IMR-90 (cell line): ENCODE measurements at regions not wholly inside any gene's neighbourhood (a gene's known extent, or its start where the extent isn't known, plus 50 kb on each side); places are given as distances from the start of the nearest gene placed in this dataset.

Experiments
- ATAC-seq: fragments of 200-7000 bp; cut with Tn5 transposase; 2 replicates; pipeline ENCODE4 v1.9.1; 2020; ENCODE audit warnings: low read depth, mild to moderate bottlenecking, moderate library complexity
- BruUV-seq: library from RNA; stranded (reverse); fragments of 400-500 nt; replicated peaks from 2 replicates; lab custom pipeline; 2021; lab: Mats Ljungman, UMichigan
- CTCF ChIA-PET: fragments of 300-600 bp; formaldehyde crosslinking; extraction: SDS; loops from one replicate; lab custom pipeline; 2021; ENCODE audit warnings: antibody characterized with exemption; lab: Yijun Ruan, JAX
- POLR2A ChIA-PET: fragments of 300-600 bp; sonication (Branson Sonifier 250); formaldehyde crosslinking; loops from one replicate; lab custom pipeline; 2022; ENCODE audit warnings: antibody characterized with exemption; ENCODE audit not compliant: unreplicated experiment; lab: Charles Lee
- DNase-seq: peaks from one replicate; pipeline ENCODE4 v3.0.0; 2013
- H2AFZ ChIP-seq: replicated peaks from 2 replicates; pipeline ENCODE3; 2013; ENCODE audit warnings: low read length, mild to moderate bottlenecking; ENCODE audit not compliant: poor library complexity
- H2AK5ac ChIP-seq: 2 replicates; pipeline ENCODE4 v1.6.1; 2013; ENCODE audit warnings: low read depth, low read length, inconsistent platforms
- H2AK9ac ChIP-seq: replicated peaks from 2 replicates; pipeline ENCODE3; 2013; ENCODE audit warnings: mild to moderate bottlenecking, low read depth, low read length, moderate library complexity; ENCODE audit not compliant: poor library complexity
- H2BK120ac ChIP-seq: 2 replicates; pipeline ENCODE4 v1.6.1; 2013; ENCODE audit warnings: low read depth, low read length, inconsistent platforms
- H2BK15ac ChIP-seq: 3 replicates; pipeline ENCODE4 v1.6.1; 2013; ENCODE audit warnings: low read depth, low read length, inconsistent platforms
- H2BK20ac ChIP-seq: 2 replicates; pipeline ENCODE4 v1.6.1; 2013; ENCODE audit warnings: low read depth, mild to moderate bottlenecking, inconsistent platforms, low read length, moderate library complexity
- H2BK5ac ChIP-seq: 2 replicates; pipeline ENCODE4 v1.6.1; 2013; ENCODE audit warnings: mild to moderate bottlenecking, low read depth, low read length, inconsistent platforms; ENCODE audit not compliant: poor library complexity, severe bottlenecking
- H3K14ac ChIP-seq: replicated peaks from 2 replicates; pipeline ENCODE4 v1.6.1; 2013; ENCODE audit warnings: low read depth, low read length, inconsistent platforms
- H3K18ac ChIP-seq: 2 replicates; pipeline ENCODE4 v1.6.1; 2013; ENCODE audit warnings: low read depth, low read length, control low read depth
- H3K23ac ChIP-seq: 2 replicates; pipeline ENCODE4 v1.6.1; 2013; ENCODE audit warnings: low read depth, low read length, inconsistent platforms
- H3K27ac ChIP-seq: 2 replicates; pipeline ENCODE4 v1.5.1; 2013; ENCODE audit warnings: mild to moderate bottlenecking, control low read depth, low read length; ENCODE audit not compliant: insufficient read depth
- H3K27me3 ChIP-seq: 2 replicates; pipeline ENCODE4 v1.6.1; 2013; ENCODE audit warnings: low read length; ENCODE audit not compliant: control insufficient read depth, insufficient read depth
- H3K36me3 ChIP-seq: 2 replicates; pipeline ENCODE4 v1.6.1; 2013; ENCODE audit warnings: low read length, mixed read lengths; ENCODE audit not compliant: control insufficient read depth, insufficient read depth
- H3K4ac ChIP-seq: 2 replicates; pipeline ENCODE4 v1.6.1; 2013; ENCODE audit warnings: low read depth, low read length, inconsistent platforms
- H3K4me1 ChIP-seq: 2 replicates; pipeline ENCODE4 v1.6.1; 2013; ENCODE audit warnings: low read length, mixed read lengths; ENCODE audit not compliant: control insufficient read depth, insufficient read depth
- H3K4me2 ChIP-seq: 2 replicates; pipeline ENCODE4 v1.6.1; 2013; ENCODE audit warnings: low read depth, mild to moderate bottlenecking, control low read depth, low read length, moderate library complexity
- H3K4me3 ChIP-seq: 2 replicates; pipeline ENCODE4 v1.5.1; 2013; ENCODE audit warnings: low read depth, mild to moderate bottlenecking, control low read depth, low read length, moderate library complexity; ENCODE audit not compliant: insufficient read depth
- H3K56ac ChIP-seq: 2 replicates; pipeline ENCODE4 v1.6.1; 2013; ENCODE audit warnings: low read length, inconsistent platforms; ENCODE audit not compliant: insufficient read depth; ENCODE audit errors: extremely low read depth
- H3K79me1 ChIP-seq, 2 experiments: 2 replicates each; pipeline ENCODE4 v1.6.1; 2013; ENCODE audit warnings: low read length in 2 of 2, inconsistent platforms in 1 of 2, low read depth in 1 of 2
- H3K9ac ChIP-seq: 2 replicates; pipeline ENCODE4 v1.6.1; 2013; ENCODE audit warnings: low read depth, low read length, control low read depth
- H3K9me1 ChIP-seq: 2 replicates; pipeline ENCODE4 v1.6.1; 2013; ENCODE audit warnings: low read length, inconsistent platforms; ENCODE audit not compliant: insufficient read depth
- H3K9me3 ChIP-seq: 2 replicates; pipeline ENCODE4 v1.6.1; 2013; ENCODE audit warnings: low read length; ENCODE audit not compliant: control insufficient read depth, insufficient read depth
- H4K20me1 ChIP-seq: 2 replicates; pipeline ENCODE4 v1.6.1; 2013; ENCODE audit warnings: low read length, inconsistent platforms; ENCODE audit not compliant: insufficient read depth
- H4K5ac ChIP-seq: 2 replicates; pipeline ENCODE4 v1.6.1; 2013; ENCODE audit warnings: mild to moderate bottlenecking, low read depth, low read length, control low read depth
- H4K8ac ChIP-seq, 2 experiments: 2 replicates each; pipeline ENCODE4 v1.6.1; 2013; ENCODE audit warnings: low read depth in 2 of 2, low read length in 2 of 2, control low read depth in 1 of 2, inconsistent platforms in 1 of 2
- H4K91ac ChIP-seq: 2 replicates; pipeline ENCODE4 v1.6.1; 2013; ENCODE audit warnings: low read depth, low read length, inconsistent platforms; ENCODE audit not compliant: insufficient read depth
- BHLHE40 ChIP-seq: fragments of 150-350 bp; IDR thresholded peaks from 2 replicates; pipeline ENCODE4 v1.6.1; 2016; ENCODE audit warnings: mild to moderate bottlenecking, low read depth, low read length
- ELK1 ChIP-seq: fragments of 150-350 bp; IDR thresholded peaks from 2 replicates; pipeline ENCODE4 v1.6.1; 2016; ENCODE audit warnings: low read depth, mild to moderate bottlenecking, low read length, moderate library complexity, borderline replicate concordance
- MAZ ChIP-seq: IDR thresholded peaks from 2 replicates; pipeline ENCODE4 v1.6.1; 2012; ENCODE audit warnings: low read depth, mild to moderate bottlenecking, low read length, improper control_type of control experiment, moderate library complexity, borderline replicate concordance
- NFE2L2 ChIP-seq: fragments of 150-350 bp; IDR thresholded peaks from 2 replicates; pipeline ENCODE4 v1.6.1; 2016; ENCODE audit warnings: low read depth, mild to moderate bottlenecking, low read length
- POLR2A ChIP-seq: IDR thresholded peaks from 2 replicates; pipeline ENCODE4 v1.6.1; 2012; ENCODE audit warnings: mild to moderate bottlenecking, low read depth, low read length
- RAD21 ChIP-seq: IDR thresholded peaks from 2 replicates; pipeline ENCODE4 v1.6.1; 2012; ENCODE audit warnings: low read length, improper control_type of control experiment
- RCOR1 ChIP-seq: IDR thresholded peaks from 2 replicates; pipeline ENCODE4 v1.6.1; 2012; ENCODE audit warnings: mild to moderate bottlenecking, low read length, improper control_type of control experiment; ENCODE audit not compliant: insufficient replicate concordance
- RFX5 ChIP-seq: IDR thresholded peaks from 2 replicates; pipeline ENCODE4 v1.8.0; 2012; ENCODE audit warnings: low read depth, mild to moderate bottlenecking, low read length, moderate library complexity
- SMC3 ChIP-seq: fragments of 150-350 bp; IDR thresholded peaks from 2 replicates; pipeline ENCODE4 v1.6.1; 2016; ENCODE audit warnings: low read depth, mild to moderate bottlenecking, antibody characterized with exemption, low read length, moderate library complexity
- USF2 ChIP-seq: fragments of 150-350 bp; IDR thresholded peaks from 2 replicates; pipeline ENCODE4 v1.6.1; 2017; ENCODE audit warnings: mild to moderate bottlenecking, antibody characterized with exemption, low read length, low read depth
- WGBS, 2 experiments: methylation state at CpG; one replicate each; pipeline versions ENCODE4 v1.1.5 to v1.1.7; 2013; ENCODE audit warnings: missing lambda C conversion rate in 2 of 2; ENCODE audit not compliant: insufficient read length in 1 of 2; ENCODE audit errors: extremely low coverage in 2 of 2; 5-methylcytosine and 5-hydroxymethylcytosine counted together
- dilution Hi-C: fragments of 300-500 bp; cut with HindIII; formaldehyde crosslinking; loops from one replicate; pipeline ENCODE4 v1.14.3; 2018; ENCODE audit warnings: low sequenced_read_pairs; ENCODE audit not compliant: unreplicated experiment
- in situ Hi-C: fragments of 300-500 bp; cut with MboI; formaldehyde crosslinking; loops from 3 replicates; pipeline ENCODE4 v1.14.3; 2019; ENCODE audit warnings: low sequenced_read_pairs, inconsistent platforms, mixed read lengths
- intact Hi-C: fragments of 100-400 bp; cut with micrococcal nuclease; formaldehyde crosslinking; loops from 2 replicates; pipeline ENCODE4 v1.10.0; 2022

- no peak overlapping the region for H3K4me3 ChIP-seq
- H2BK120ac ChIP-seq: no peak overlapping the region
- H3K27ac ChIP-seq: no peak overlapping the region
- H4K20me1 ChIP-seq: no peaks in the 10 kb centered on the region
- dilution Hi-C loops: no loop called here
- no peak overlapping the region for H4K8ac ChIP-seq
- H3K4ac ChIP-seq: no peak overlapping the region
- H4K5ac ChIP-seq: no peak overlapping the region
- H3K4me2 ChIP-seq: no peak overlapping the region
- intact Hi-C loops: no loop called here
- H2BK15ac ChIP-seq: no peak overlapping the region
- DNase-seq (no peak), ATAC-seq (no peak)
- BruUV-seq: no TSS peak
- H3K36me3 ChIP-seq: no peaks in the 10 kb centered on the region
- no peak overlapping the region for H2AK5ac ChIP-seq
- TF ChIP-seq BHLHE40: no peak
- no peak for TF ChIP-seq NFE2L2
- TF ChIP-seq ELK1: no peak
- TF ChIP-seq POLR2A: no peak
- no peak for TF ChIP-seq MAZ
- no peak for TF ChIP-seq RAD21
- no peak for TF ChIP-seq RFX5
- no peak for TF ChIP-seq SMC3
- TF ChIP-seq RCOR1: no peak
- TF ChIP-seq USF2: no peak
- H2BK5ac ChIP-seq: no peak overlapping the region
- H3K14ac ChIP-seq: no peak overlapping the region
- ChIA-PET POLR2A (no interaction called here), CTCF (no interaction called here)
- H3K27me3 ChIP-seq: no peaks in the 10 kb centered on the region
- H3K18ac ChIP-seq: no peak overlapping the region
- H3K9ac ChIP-seq: no peak overlapping the region
- H2AFZ ChIP-seq: no peak overlapping the region
- H3K23ac ChIP-seq: no peak overlapping the region
- no peak overlapping the region for H3K56ac ChIP-seq
- no peaks in the 10 kb centered on the region for H3K9me1 ChIP-seq
- H3K79me1 ChIP-seq: no peaks in the 10 kb centered on the region
- H2BK20ac ChIP-seq: no peak overlapping the region
- in situ Hi-C loops: no loop called here
- no peak overlapping the region for H2AK9ac ChIP-seq
- no peak overlapping the region for H4K91ac ChIP-seq
- H3K4me1 ChIP-seq: peaks cover 3% of the 10 kb centered on the region; the same call in 1 of the 2 replicates
- no CpG with 5 or more reads among the region's 2 CpGs for WGBS, 2 experiments
- no peaks in the 10 kb centered on the region for H3K9me3 ChIP-seq
Measured at GRCh38 chr3:157919319-157919887, 186.8 kb downstream of the SHOX2 start.
